Activated naive CD4-positive, alpha-beta T cell treated with anti-CD3 and anti-CD28 coated beads, Interleukin-2, amount 50 U/mL, for 24 hours (primary cell): ENCODE measurements at regions not wholly inside any gene's neighbourhood (a gene's known extent, or its start where the extent isn't known, plus 50 kb on each side); places are given as distances from the start of the nearest gene placed in this dataset.
A peak's percentile ranks its signal among the peaks of the same experiment; 100 is the strongest.

Experiments used
- H3K27ac Mint-ChIP-seq: one replicate; pipeline ENCODE4 v1.8.0; 2021; ENCODE audit warnings: mild to moderate bottlenecking, mixed read lengths
- H3K27me3 Mint-ChIP-seq: one replicate; pipeline ENCODE4 v1.8.0; 2021; ENCODE audit warnings: mixed read lengths
- H3K36me3 Mint-ChIP-seq: one replicate; pipeline ENCODE4 v1.8.0; 2021; ENCODE audit warnings: mixed read lengths
- H3K4me1 Mint-ChIP-seq: one replicate; pipeline ENCODE4 v1.8.0; 2021; ENCODE audit warnings: mixed read lengths
- H3K4me3 Mint-ChIP-seq: one replicate; pipeline ENCODE4 v1.8.0; 2021; ENCODE audit warnings: mild to moderate bottlenecking, mixed read lengths
- H3K9me3 Mint-ChIP-seq: one replicate; pipeline ENCODE4 v1.8.0; 2021; ENCODE audit warnings: mixed read lengths

DNA sequence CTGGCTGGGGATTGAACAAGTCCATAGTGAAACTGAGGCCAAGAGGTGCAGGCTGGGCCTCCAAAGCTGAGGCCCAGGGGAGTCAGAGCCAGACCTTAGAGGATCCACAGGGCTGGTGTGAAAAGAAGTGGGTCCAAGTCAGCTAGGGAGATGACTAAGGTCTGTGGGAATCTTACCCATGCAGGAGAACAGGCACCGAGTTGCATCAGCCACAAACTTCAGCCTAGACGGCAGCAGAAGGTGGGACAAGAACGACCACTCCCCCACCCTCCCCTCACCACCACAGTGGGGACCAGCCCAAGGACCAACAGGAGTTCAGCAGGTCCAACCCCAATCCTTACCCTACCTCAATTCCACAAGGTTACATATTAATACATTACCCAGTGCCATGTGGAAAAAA lies 282.3 kb downstream of the TTLL7 start:
- H3K4me3 Mint-ChIP-seq, result no peak overlapping the region
- peaks cover 5% of the 10 kb centered on the region for H3K36me3 Mint-ChIP-seq
- no peak overlapping the region for H3K27ac Mint-ChIP-seq
- no peaks in the 10 kb centered on the region for H3K9me3 Mint-ChIP-seq
- no peaks in the 10 kb centered on the region for H3K27me3 Mint-ChIP-seq
- H3K4me1 Mint-ChIP-seq, result no peaks in the 10 kb centered on the region

DNA sequence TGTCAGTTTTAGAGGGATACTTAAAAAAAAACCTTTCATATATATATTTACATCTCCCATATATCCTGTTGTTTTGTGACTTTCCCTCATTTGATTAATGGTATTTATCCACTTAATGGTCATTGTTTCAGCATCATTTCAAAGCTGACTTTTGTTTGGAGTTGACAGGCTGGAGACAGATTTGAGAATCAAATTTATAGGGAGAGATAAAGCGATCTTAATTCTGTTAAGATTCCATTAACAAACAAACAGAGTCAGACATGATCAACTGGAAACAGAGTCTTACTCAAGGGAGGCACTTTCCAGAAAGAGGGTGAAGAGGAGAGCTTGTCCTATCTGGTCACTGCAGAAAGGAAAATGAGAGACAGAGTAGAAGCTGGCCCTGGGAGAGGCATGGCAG lies 283.4 kb downstream of the TTLL7 start:
- Mint-ChIP-seq H3K27me3 (no peaks in the 10 kb centered on the region), H3K36me3 (peaks cover 5% of the 10 kb centered on the region), H3K27ac (no peak overlapping the region), H3K4me1 (no peaks in the 10 kb centered on the region), H3K4me3 (no peak overlapping the region), H3K9me3 (no peaks in the 10 kb centered on the region)

DNA sequence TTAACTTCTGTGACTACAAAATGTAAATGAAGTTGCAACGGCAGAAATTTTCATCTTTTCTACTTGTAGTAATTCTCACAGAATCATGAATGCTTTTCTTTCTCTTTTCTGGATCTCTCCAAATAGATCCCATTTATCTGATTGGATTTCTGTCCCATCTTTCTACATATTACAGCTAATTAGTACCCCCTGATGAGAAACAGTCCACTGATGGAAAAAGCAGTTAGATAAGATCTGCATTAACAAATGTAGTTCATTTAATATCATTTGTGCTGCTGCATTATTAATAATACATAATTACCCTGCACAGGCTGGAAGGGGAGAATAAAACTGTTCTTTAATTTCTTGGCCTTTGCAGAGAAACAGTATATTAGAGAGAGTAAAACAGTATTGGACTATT lies 289.3 kb downstream of the TTLL7 start:
- no peaks in the 10 kb centered on the region for H3K9me3 Mint-ChIP-seq
- H3K27me3 Mint-ChIP-seq, result no peaks in the 10 kb centered on the region
- no peak overlapping the region for H3K27ac Mint-ChIP-seq
- H3K36me3 Mint-ChIP-seq, result peaks cover 5% of the 10 kb centered on the region
- H3K4me3 Mint-ChIP-seq, result no peak overlapping the region
- H3K4me1 Mint-ChIP-seq, result no peaks in the 10 kb centered on the region

DNA sequence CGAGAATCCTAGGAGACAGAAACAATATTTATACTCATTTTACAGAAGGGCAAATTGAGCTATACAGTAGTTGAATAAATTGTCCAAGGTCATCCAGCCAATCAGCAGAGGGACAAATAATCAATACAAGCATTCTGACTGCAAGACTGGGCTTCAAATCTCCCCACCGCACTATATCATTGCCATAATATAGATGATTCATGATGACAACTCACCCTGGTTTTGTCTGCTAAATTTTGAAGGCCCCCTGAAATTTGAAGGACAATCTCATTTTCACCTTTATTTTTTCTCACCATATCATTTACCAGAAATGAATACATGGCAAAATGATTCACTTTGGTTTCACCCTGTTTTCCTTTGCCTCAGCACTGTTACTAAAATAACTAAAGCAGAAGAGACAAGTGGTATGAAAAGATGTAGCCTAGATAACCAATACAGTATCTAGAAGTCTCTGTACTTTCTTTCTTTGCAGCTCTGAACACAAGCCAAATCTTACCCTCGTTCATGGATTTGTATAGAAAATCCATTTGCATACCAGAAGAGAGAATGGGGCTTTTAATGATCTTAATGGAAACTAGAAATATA lies 292.5 kb downstream of the TTLL7 start:
- Mint-ChIP-seq H3K27ac (no peak overlapping the region), H3K27me3 (no peaks in the 10 kb centered on the region), H3K4me1 (peaks cover 13% of the 10 kb centered on the region), H3K4me3 (no peak overlapping the region), H3K36me3 (peaks cover 5% of the 10 kb centered on the region), H3K9me3 (no peaks in the 10 kb centered on the region)

DNA sequence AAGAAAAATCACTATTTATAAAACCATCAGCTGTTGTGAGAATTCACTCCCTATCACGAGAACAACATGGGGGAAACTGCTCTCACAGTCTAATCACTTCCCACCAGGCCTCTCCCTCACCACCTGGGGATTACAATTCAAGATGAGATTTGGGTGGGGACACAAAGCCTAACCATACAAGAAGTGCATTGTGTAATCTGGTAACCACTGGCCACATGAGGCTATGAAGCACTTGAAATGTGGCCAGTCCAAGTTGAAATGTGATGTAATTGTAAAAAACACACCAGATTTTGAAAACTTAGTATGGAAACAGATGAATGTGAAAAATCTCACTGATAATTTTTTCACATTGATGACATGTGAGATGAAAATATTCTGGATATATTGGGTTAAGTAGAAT lies 293.8 kb downstream of the TTLL7 start:
- no peak overlapping the region for H3K4me3 Mint-ChIP-seq
- H3K36me3 Mint-ChIP-seq, result peaks cover 5% of the 10 kb centered on the region
- H3K27ac Mint-ChIP-seq, result no peak overlapping the region
- no peaks in the 10 kb centered on the region for H3K27me3 Mint-ChIP-seq
- no peaks in the 10 kb centered on the region for H3K9me3 Mint-ChIP-seq
- peaks cover 14% of the 10 kb centered on the region for H3K4me1 Mint-ChIP-seq

DNA sequence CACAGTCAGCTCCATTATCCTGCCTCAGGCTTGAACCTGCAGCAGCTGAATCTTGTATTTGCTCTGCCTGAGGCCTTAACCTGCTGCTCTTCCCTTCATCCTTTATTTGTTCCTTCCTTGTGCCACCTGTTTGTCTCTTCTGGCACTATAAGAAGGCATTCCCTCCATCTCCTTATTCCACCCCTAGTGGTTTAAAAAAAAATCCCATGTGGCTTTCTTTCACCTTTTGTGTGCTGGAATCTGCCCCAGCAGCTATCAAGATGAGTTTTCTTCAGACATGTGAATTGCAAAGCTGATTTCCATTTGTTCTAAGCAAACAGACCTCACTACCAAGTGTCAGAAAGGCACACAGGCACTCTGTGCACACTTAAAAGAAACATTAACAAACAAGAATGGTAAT lies 294.6 kb downstream of the TTLL7 start:
- peaks cover 14% of the 10 kb centered on the region for H3K4me1 Mint-ChIP-seq
- H3K36me3 Mint-ChIP-seq, result peaks cover 5% of the 10 kb centered on the region
- H3K9me3 Mint-ChIP-seq, result no peaks in the 10 kb centered on the region
- H3K27ac Mint-ChIP-seq, result no peak overlapping the region
- no peaks in the 10 kb centered on the region for H3K27me3 Mint-ChIP-seq
- no peak overlapping the region for H3K4me3 Mint-ChIP-seq

DNA sequence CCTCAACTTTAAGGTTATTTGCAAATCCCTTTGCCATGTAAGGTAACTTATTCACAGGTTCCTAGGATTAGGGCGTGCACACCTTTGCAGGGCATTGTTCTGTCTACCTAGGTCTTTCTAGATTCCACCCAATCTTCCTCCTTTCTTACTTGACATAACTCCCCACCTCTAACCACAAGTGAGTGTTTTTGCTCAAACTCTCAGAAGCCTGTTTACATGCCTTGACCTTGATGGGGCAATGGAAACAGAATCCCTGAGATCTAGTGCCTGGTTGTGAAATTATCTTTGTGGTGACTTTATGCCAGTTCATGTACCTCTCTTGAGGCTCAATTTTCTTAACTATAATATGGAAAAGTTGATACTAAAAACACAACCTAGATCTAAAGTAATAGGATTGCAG lies 296.6 kb downstream of the TTLL7 start:
- peaks cover 14% of the 10 kb centered on the region for H3K4me1 Mint-ChIP-seq
- no peak overlapping the region for H3K27ac Mint-ChIP-seq
- no peaks in the 10 kb centered on the region for H3K9me3 Mint-ChIP-seq
- no peaks in the 10 kb centered on the region for H3K27me3 Mint-ChIP-seq
- H3K36me3 Mint-ChIP-seq, result peaks cover 6% of the 10 kb centered on the region
- no peak overlapping the region for H3K4me3 Mint-ChIP-seq

DNA sequence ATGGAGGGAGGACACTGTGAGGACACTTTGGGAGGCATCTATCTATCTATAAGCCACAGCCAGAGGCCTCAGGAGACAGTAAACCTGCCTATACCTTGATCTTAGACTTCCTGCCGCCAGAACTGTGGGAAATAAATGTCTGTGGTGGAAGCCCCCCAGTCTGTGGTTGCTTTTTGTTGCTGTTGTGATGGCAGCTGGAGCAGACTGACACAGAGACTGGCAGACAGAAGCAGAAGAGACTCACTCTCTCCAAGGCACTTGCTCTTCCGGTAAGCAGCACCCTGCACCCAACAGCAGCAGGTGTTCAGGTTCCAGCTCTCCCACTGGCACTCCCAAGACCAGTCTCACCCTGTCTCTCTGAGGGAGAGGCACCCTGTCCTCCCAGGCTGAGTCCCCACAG lies 297.6 kb downstream of the TTLL7 start:
- Mint-ChIP-seq H3K4me1 (peaks cover 14% of the 10 kb centered on the region), H3K4me3 (no peak overlapping the region), H3K9me3 (no peaks in the 10 kb centered on the region), H3K27me3 (no peaks in the 10 kb centered on the region), H3K27ac (no peak overlapping the region), H3K36me3 (peaks cover 6% of the 10 kb centered on the region)

DNA sequence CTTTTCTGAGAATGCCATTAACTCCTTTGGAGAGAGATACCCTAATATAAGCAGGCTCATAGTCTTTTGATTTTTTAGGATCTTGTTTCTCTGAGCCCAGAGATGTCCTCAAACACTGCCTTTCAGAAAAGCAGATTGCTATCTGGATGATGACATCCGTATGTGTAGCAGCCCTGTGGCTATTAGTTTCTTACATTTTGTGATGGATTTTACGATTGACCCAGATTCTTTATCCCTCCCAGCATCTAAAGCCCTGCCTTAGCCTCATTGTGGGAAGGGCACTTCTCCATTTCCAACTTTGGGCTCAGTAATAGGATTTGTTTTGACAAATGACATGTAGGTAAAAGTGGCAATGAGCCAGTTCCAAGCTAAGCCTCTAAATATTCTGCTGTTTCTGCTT lies 300.3 kb downstream of the TTLL7 start:
- H3K4me1 Mint-ChIP-seq, result peaks cover 23% of the 10 kb centered on the region
- H3K27me3 Mint-ChIP-seq, result no peaks in the 10 kb centered on the region
- H3K27ac Mint-ChIP-seq, result no peak overlapping the region
- peaks cover 6% of the 10 kb centered on the region for H3K36me3 Mint-ChIP-seq
- H3K4me3 Mint-ChIP-seq, result no peak overlapping the region
- no peaks in the 10 kb centered on the region for H3K9me3 Mint-ChIP-seq

DNA sequence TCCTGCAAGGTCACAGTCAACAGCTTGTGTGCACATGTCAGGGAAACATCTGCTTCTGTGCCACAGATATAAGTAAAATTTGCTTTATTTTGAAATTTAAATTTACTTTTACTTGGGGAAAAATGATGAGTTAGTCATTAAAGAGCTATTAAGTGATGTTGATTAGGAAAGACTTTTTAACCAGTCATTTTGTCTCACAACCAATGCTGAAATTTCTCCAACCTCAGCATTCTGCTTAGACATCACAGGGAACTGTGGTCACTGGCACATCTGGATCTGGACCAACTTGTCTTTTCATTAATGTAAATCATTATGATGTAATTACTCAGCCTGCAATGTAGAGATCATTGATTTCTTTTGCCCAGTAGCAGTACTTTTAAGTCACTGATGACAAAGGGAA lies 301.0 kb downstream of the TTLL7 start:
- peaks cover 1% of the 10 kb centered on the region for H3K36me3 Mint-ChIP-seq
- no peaks in the 10 kb centered on the region for H3K9me3 Mint-ChIP-seq
- peaks cover 29% of the 10 kb centered on the region for H3K4me1 Mint-ChIP-seq
- no peaks in the 10 kb centered on the region for H3K27me3 Mint-ChIP-seq
- no peak overlapping the region for H3K27ac Mint-ChIP-seq
- no peak overlapping the region for H3K4me3 Mint-ChIP-seq

DNA sequence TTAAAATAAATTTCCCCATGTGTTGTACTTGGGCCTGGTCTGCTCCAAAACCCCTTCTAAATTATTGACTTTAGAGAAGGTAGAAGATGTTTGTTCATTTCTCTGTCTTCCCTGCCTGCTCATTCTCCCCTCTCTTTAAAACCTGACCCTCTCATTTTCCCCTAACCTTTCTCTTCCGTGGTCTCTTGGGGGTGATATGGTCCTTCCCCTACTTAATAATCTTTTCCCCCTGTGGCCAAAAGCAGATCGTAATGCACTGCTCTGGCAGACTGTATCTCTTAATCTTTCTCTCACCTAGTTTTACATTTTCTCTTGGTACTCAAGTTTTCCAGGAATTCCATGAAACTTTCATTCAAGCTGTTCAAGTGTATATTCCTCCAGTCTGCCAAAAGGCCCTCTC lies 301.7 kb downstream of the TTLL7 start:
- Mint-ChIP-seq H3K4me1 (peaks cover 28% of the 10 kb centered on the region), H3K36me3 (peaks cover 1% of the 10 kb centered on the region), H3K4me3 (no peak overlapping the region), H3K27ac (no peak overlapping the region), H3K27me3 (no peaks in the 10 kb centered on the region), H3K9me3 (no peaks in the 10 kb centered on the region)

DNA sequence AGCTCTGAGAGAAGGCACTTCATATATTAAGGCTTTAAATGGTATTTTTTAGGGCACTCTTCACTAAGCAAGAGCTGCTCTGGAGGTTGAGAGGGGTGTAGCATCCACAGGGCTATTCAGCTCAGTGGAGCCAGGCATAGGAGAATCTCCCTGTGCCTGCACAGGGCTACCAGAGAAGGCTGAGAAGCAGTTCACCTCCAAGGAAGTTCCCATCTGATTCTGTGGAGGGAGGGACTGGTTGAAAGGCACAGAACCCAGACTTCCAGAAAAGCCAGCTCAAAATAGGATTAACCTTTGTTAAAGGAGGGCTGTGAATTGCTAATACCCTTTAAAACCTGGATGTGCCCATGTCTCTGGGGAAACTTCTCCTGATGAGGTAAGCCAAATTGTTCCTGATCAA lies 304.5 kb downstream of the TTLL7 start:
- H3K36me3 Mint-ChIP-seq, result peaks cover 4% of the 10 kb centered on the region
- H3K27me3 Mint-ChIP-seq, result no peaks in the 10 kb centered on the region
- H3K9me3 Mint-ChIP-seq, result peaks cover 8% of the 10 kb centered on the region
- H3K4me1 Mint-ChIP-seq, result peaks cover 20% of the 10 kb centered on the region
- H3K4me3 Mint-ChIP-seq, result no peak overlapping the region
- H3K27ac Mint-ChIP-seq, result no peak overlapping the region

DNA sequence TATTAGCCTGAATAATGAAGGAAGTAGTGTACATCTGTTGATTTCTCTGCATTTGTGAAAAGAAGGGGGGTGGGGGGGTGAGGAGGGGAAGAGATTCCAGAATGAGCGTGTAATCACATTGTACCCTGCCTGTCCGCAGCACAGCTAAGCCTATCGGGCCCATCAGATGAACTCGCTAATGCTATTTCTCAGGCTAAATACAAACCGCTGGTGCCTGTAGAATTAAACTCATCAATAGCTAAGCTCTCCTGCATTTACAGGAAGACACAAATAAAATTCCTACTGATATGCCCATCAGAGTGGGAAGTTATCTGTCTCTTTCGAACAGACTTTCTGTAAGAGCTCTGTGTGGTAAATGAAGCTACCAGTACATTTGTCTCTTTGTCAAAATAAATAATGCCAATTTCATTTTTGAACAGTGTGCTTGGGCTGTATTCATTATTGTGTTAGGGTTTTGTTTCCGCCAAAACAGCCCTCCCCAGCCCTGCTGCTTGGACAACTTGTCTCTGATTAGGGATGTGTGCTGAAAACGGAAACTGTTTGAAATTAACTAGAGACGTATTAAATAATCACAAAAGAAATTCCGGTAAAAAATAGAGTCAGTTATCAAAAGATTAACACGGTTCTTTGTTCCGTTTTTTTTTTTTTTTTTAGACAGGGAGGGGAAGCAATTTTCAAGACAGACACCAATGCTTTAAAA lies 305.4 kb downstream of the TTLL7 start:
- no peak overlapping the region for H3K27ac Mint-ChIP-seq
- H3K4me1 Mint-ChIP-seq, result peaks cover 20% of the 10 kb centered on the region
- H3K27me3 Mint-ChIP-seq, result no peaks in the 10 kb centered on the region
- H3K36me3 Mint-ChIP-seq, result peaks cover 4% of the 10 kb centered on the region
- peak overlapping the region; percentile 87 for H3K4me3 Mint-ChIP-seq
- H3K9me3 Mint-ChIP-seq, result peaks cover 8% of the 10 kb centered on the region

DNA sequence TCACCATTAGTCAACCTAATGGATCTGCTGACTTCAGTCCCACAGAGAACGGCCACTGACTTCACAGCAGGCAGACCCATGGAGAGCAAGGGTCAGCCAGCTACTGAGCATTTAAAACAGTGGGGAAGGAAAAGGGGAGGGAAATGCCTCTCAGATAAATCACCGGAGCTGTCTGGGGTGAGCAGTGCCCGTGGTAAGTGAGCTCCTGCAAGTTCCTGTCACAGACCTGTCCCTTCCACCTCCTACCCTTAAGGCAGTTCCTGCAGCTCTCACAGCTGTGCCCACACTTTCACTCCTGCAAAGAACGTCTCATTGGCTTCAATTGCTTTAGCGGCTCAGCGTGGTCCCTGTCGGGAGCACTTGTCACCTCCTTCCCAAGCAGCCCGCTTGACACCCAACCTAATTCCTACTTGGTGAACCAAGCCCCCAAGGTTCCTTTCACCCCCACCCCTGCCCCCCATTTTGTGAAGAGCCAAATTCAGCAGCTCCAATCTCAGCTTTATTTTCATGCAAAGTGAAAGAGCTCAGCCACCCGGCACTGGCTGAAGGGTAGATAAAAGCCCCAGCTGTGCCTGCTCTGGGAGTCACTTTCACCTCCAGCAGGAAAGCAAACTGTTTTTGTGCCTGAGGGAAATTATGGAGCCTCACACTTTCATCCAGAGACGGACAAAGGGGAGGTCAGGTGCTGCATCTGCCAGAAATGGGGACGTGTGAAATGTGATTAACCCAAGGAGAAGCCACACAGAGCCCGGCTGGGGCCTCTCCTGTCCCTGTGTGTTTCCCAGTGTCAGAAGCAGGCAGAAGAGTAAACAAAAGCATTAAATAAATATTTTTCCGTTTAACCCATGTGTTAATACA lies 306.2 kb downstream of the TTLL7 start:
- Mint-ChIP-seq H3K4me3 (peak overlapping the region; percentile 87), H3K9me3 (peaks cover 8% of the 10 kb centered on the region), H3K27ac (no peak overlapping the region), H3K27me3 (no peaks in the 10 kb centered on the region), H3K36me3 (peaks cover 4% of the 10 kb centered on the region), H3K4me1 (peaks cover 20% of the 10 kb centered on the region)

DNA sequence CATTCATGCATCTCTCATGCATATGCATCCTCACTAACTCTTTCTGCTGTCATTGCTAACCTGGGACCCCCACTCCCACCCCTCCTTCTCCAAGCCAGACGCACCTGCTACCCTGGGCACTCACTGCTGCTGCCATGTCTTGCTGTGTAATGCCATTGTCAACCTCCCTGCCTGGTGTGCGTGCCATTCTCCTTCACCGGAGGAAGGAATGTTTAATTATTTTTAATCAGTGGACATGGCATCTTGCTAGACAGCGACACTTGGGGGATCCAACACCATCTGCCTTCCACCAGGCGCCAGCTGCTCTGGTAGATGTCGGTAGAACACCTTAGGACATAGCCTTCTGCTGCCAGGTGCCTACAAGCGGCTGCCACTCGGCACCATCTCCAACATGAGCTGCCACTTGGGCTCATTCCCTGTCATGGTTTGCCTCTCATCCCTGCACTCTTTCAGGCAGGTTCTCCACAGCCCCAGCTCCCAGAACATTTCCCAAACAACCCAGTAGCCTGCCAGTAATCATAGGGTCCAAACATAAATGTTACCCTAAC lies 306.9 kb downstream of the TTLL7 start:
- peak overlapping the region; percentile 87 for H3K4me3 Mint-ChIP-seq
- H3K27me3 Mint-ChIP-seq, result no peaks in the 10 kb centered on the region
- H3K9me3 Mint-ChIP-seq, result peaks cover 8% of the 10 kb centered on the region
- H3K4me1 Mint-ChIP-seq, result peaks cover 20% of the 10 kb centered on the region
- peaks cover 4% of the 10 kb centered on the region for H3K36me3 Mint-ChIP-seq
- H3K27ac Mint-ChIP-seq, result no peak overlapping the region
